ENCODE measurements at regions not wholly inside any gene's neighbourhood (a gene's known extent, or its start where the extent isn't known, plus 50 kb on each side); places are given as distances from the start of the nearest gene placed in this dataset.
"Not testable (repeated sequence)": the region's sequence is repeated elsewhere in the genome, so short reads cannot be mapped to it uniquely, and the experiment has no call there.

DNA sequence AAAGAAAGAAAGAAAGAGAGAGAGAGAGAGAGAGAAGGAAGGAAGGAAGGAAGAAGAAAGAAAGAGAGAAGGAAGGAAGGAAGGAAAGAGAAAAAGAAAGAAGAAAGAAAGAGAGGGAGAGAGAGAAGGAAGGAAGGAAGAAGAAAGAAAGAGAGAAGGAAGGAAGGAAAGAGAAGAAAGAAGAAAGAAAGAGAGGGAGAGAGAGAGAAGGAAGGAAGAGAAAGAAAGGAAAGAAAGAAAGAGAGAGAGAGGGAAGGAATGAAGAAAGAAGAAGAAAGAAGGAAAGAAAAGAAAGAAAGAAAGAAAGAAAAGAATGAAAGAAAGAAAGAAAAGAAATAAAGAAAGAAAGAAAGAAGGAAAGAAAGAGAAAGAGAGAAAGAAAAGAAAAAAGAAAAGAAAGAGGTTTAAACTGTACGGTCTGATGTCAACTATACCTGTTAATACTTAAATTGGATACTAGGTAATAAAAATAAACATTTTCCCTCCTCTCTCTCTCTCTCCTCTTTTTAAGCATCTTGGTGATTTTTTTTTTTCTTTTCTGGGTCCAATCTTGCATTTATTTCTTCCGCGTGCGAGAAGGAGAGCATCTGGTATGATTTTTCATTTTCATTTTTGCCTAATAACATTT lies 93.8 kb downstream of the CRLF2 start:
- no peaks in the 10 kb centered on the region for H3K4me1 ChIP-seq (ENCODE audit: insufficient read depth, low read length)
- no peaks in the 10 kb centered on the region for H3K9me3 Mint-ChIP-seq
- H3K27ac ChIP-seq (ENCODE audit: low read depth in 1 of 2, low read length in 2 of 2): no peak overlapping the region
- TF ChIP-seq CTCF (IDR thresholded peaks at IDR 0.05): no peak
- H3K27me3 Mint-ChIP-seq: peaks cover 19% of the 10 kb centered on the region
- no peak for ATAC-seq (ENCODE audit: poor library complexity)
- no peak overlapping the region for H3K27ac Mint-ChIP-seq
- no peak overlapping the region for H3K4me3 Mint-ChIP-seq
- H3K4me1 Mint-ChIP-seq (ENCODE audit: low read depth): no peaks in the 10 kb centered on the region
- H3K36me3 ChIP-seq (ENCODE audit: insufficient read depth, low read length): no peaks in the 10 kb centered on the region
- peaks cover 0 to 6% of the 10 kb centered on the region in 2 experiments for H3K9me3 ChIP-seq (ENCODE audit: control insufficient read depth in 1 of 2, insufficient read depth in 1 of 2, low read length in 2 of 2)
- H3K27me3 ChIP-seq (ENCODE audit: control insufficient read depth in 1 of 2, insufficient read depth in 2 of 2, low read length in 2 of 2): peaks cover 3 to 4% of the 10 kb centered on the region in 2 experiments
- no peak overlapping the region for H3K4me3 ChIP-seq (ENCODE audit: low read length)
- DNase-seq: no peak
- no peaks in the 10 kb centered on the region for H3K36me3 Mint-ChIP-seq (ENCODE audit: low read depth)
- ChIA-PET CTCF (no interaction called here), POLR2A (no interaction called here)
- intact Hi-C loops (cut with DNase I, micrococcal nuclease): no loop called here

DNA sequence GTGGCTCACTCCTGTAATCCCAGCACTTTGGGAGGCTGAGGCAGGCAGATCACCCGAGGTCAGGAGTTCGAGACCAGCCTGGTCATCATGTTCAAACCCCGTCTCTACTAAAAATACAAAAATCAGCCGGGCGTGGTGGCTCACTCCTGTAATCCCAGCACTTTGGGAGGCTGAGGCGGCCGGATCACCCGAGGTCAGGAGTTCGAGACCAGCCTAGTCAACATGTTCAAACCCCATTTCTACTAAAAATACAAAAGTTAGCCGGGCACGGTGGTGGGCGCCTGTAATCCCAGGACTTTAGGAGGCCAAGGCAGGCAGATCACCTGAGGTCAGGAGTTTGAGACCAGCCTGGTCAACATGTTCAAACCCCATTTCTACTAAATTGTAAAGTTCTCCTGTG lies 97.0 kb downstream of the CRLF2 start:
- H3K9me3 ChIP-seq (ENCODE audit: control insufficient read depth in 1 of 2, insufficient read depth in 1 of 2, low read length in 2 of 2); H3K9me3 Mint-ChIP-seq; intact Hi-C loops (cut with DNase I, micrococcal nuclease); H3K36me3 Mint-ChIP-seq (ENCODE audit: low read depth); DNase-seq; H3K27ac Mint-ChIP-seq; H3K36me3 ChIP-seq (ENCODE audit: insufficient read depth, low read length); H3K4me1 ChIP-seq (ENCODE audit: insufficient read depth, low read length); H3K4me3 Mint-ChIP-seq; POLR2A ChIA-PET; ATAC-seq (ENCODE audit: poor library complexity); H3K27me3 ChIP-seq (ENCODE audit: control insufficient read depth in 1 of 2, insufficient read depth in 2 of 2, low read length in 2 of 2); CTCF ChIA-PET; H3K4me3 ChIP-seq (ENCODE audit: low read length); H3K27ac ChIP-seq (ENCODE audit: low read depth in 1 of 2, low read length in 2 of 2): not testable (repeated sequence)
- Mint-ChIP-seq H3K27me3 (peaks cover 39% of the 10 kb centered on the region), H3K4me1 (ENCODE audit: low read depth) (peaks cover 14% of the 10 kb centered on the region)

GRCh38 chrX:1112321-1112720 lies 100.1 kb downstream of the CRLF2 start:
- intact Hi-C loops (cut with DNase I, micrococcal nuclease): no loop called here
- H3K9me3 Mint-ChIP-seq: no peaks in the 10 kb centered on the region
- no peak overlapping the region for H3K4me3 Mint-ChIP-seq
- peaks cover 54% of the 10 kb centered on the region for H3K27me3 Mint-ChIP-seq
- H3K4me1 Mint-ChIP-seq (ENCODE audit: low read depth): peaks cover 14% of the 10 kb centered on the region
- Histone ChIP-seq H3K4me1 (ENCODE audit: insufficient read depth, low read length) (no peaks in the 10 kb centered on the region), H3K4me3 (ENCODE audit: low read length) (no peak overlapping the region), H3K36me3 (ENCODE audit: insufficient read depth, low read length) (no peaks in the 10 kb centered on the region), H3K9me3 (ENCODE audit: control insufficient read depth in 1 of 2, insufficient read depth in 1 of 2, low read length in 2 of 2) (peaks cover 0 to 8% of the 10 kb centered on the region in 2 experiments), H3K27ac (ENCODE audit: low read depth in 1 of 2, low read length in 2 of 2) (no peak overlapping the region), H3K27me3 (ENCODE audit: control insufficient read depth in 1 of 2, insufficient read depth in 2 of 2, low read length in 2 of 2) (peaks cover 4 to 19% of the 10 kb centered on the region in 2 experiments)
- no peak overlapping the region for H3K27ac Mint-ChIP-seq
- H3K36me3 Mint-ChIP-seq (ENCODE audit: low read depth): no peaks in the 10 kb centered on the region
- ChIA-PET POLR2A (no interaction called here), CTCF (no interaction called here)
- DNase-seq: no peak
- no peak for TF ChIP-seq CTCF (IDR thresholded peaks at IDR 0.05)
- no peak for ATAC-seq (ENCODE audit: poor library complexity)

All from CD4-positive, alpha-beta T cell (primary cell).